ENCODE measurements at regions not wholly inside any gene's neighbourhood (a gene's known extent, or its start where the extent isn't known, plus 50 kb on each side); places are given as distances from the start of the nearest gene placed in this dataset.

DNA sequence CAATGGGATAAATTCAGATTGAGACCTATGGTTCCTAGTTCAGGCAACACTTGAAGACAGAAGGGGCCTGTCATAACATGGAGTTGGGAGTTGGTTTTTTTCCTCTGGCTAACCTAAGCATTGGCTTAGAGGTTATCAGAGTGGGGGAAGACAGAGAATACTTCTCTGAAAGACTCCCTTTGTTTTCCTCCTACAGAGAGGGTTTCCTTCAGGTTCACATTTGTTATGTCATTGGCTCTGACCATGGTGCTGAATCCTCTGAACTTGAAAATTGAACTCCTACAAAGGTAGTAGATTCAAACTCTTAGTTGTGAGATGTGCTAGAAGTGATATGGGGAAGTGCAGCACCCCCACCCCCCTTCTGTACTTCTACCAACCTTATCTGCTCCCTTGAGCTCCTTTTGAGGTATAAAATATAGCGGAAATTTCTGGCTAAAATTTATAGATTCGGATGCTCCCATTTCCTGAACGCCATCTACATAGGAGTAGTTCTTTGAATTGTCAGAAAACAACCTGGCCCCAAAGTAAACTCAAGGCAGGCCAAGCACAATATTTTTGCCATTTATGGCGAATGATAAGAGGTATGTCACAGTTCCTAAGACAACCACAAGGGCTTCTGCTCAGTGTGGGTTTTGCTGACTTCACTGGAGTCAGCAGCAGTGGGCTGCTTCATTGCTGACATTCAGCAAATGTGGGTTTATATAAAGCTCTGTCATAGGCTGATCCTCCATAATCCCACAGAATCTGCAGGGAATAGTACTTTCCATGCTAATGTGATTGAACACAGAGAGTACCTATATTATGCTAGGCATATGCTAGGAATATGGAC lies 131.6 kb upstream of the KLF14 start:
- Histone ChIP-seq H3K9me3 (ENCODE audit: low read depth, low read length) (no peaks in the 10 kb centered on the region), H4K20me1 (ENCODE audit: insufficient read depth, low read length) (peaks cover 40% of the 10 kb centered on the region)
- TF ChIP-seq, protein P1, sequence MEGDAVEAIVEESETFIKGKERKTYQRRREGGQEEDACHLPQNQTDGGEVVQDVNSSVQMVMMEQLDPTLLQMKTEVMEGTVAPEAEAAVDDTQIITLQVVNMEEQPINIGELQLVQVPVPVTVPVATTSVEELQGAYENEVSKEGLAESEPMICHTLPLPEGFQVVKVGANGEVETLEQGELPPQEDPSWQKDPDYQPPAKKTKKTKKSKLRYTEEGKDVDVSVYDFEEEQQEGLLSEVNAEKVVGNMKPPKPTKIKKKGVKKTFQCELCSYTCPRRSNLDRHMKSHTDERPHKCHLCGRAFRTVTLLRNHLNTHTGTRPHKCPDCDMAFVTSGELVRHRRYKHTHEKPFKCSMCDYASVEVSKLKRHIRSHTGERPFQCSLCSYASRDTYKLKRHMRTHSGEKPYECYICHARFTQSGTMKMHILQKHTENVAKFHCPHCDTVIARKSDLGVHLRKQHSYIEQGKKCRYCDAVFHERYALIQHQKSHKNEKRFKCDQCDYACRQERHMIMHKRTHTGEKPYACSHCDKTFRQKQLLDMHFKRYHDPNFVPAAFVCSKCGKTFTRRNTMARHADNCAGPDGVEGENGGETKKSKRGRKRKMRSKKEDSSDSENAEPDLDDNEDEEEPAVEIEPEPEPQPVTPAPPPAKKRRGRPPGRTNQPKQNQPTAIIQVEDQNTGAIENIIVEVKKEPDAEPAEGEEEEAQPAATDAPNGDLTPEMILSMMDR (IDR thresholded peaks at IDR 0.05; ENCODE audit: extremely low read depth, low read depth, low read length) = peak; percentile 23

DNA sequence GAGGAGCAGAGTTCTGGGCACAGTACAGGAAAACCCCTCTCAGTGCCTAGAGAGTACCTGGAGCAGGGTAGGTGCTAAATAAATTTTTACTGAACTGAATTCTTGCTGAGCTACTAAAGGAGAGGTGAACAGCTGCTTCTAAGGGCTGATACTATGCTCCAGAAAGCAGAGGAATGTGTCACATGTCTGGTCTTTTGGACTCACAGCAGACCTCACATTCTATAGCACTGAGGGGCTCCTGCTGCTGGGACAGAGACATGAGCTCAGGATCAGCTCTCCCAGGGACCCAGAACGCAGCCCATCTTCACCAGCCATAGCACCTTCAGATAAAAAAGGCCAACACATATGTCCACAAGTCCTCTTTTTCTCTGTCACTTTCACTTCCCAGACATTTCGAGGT lies 133.0 kb upstream of the KLF14 start:
- Histone ChIP-seq H3K27me3 (ENCODE audit: insufficient read depth, low read length) (no peaks in the 10 kb centered on the region), H2AFZ (ENCODE audit: low read length) (no peak overlapping the region), H3K4me2 (ENCODE audit: insufficient read depth, low read length) (no peak overlapping the region), H3K36me3 (ENCODE audit: insufficient read depth, low read length) (peaks cover 90% of the 10 kb centered on the region), H4K20me1 (ENCODE audit: insufficient read depth, low read length) (peaks cover 41% of the 10 kb centered on the region), H3K4me3 (ENCODE audit: insufficient read depth, low read length) (no peak overlapping the region), H3K27ac (ENCODE audit: low read depth, low read length) (no peak overlapping the region), H3K9me3 (ENCODE audit: low read depth, low read length) (no peaks in the 10 kb centered on the region), H3K79me2 (ENCODE audit: insufficient read depth, low read length) (peaks cover 8% of the 10 kb centered on the region), H3K4me1 (ENCODE audit: insufficient read depth, low read length) (no peaks in the 10 kb centered on the region)
- TF ChIP-seq, protein P1 (IDR thresholded peaks at IDR 0.05; ENCODE audit: extremely low read depth, low read depth, low read length) = no peak
- peak; percentile 5 for DNase-seq (ENCODE audit: insufficient read length, low spot score, missing footprints)

More for the DNA sequence above, 131.6 kb upstream of the KLF14 start:
- H3K79me2 ChIP-seq (ENCODE audit: insufficient read depth, low read length) = peaks cover 14% of the 10 kb centered on the region
- H2AFZ ChIP-seq (ENCODE audit: low read length) = no peak overlapping the region
- H3K4me3 ChIP-seq (ENCODE audit: insufficient read depth, low read length) = no peak overlapping the region
- no peaks in the 10 kb centered on the region for H3K27me3 ChIP-seq (ENCODE audit: insufficient read depth, low read length)
- H3K36me3 ChIP-seq (ENCODE audit: insufficient read depth, low read length) = peaks cover 93% of the 10 kb centered on the region
- DNase-seq (ENCODE audit: insufficient read length, low spot score, missing footprints) = peak; percentile 6
- H3K4me2 ChIP-seq (ENCODE audit: insufficient read depth, low read length) = no peak overlapping the region
- H3K4me1 ChIP-seq (ENCODE audit: insufficient read depth, low read length) = no peaks in the 10 kb centered on the region
- H3K27ac ChIP-seq (ENCODE audit: low read depth, low read length) = no peak overlapping the region

DNA sequence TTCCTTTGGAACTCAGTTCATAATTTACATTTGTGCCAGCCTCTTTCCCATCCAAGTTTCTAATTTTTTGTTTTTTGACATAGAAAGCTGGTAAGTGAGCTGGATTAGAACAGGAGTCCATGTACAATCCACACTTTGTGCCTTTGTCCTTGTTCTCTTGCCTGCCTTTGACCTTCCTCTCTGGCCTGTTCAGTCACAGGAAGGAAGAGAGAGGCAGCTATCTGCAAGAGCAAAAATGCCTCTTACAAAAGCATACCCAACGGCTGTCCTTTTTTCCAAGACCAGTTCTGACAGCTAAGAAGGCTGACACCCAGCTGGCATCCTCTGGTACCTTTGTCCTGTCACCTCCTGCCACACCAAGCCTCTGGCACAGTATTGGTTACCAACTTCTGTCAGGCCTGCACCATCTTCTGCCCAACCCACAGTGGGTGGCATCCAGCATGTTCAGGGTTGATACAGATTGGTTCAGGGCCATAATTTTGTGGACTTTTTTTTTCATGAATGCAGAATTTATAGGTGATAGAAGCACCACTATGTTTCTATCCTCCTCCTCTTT lies 133.7 kb upstream of the KLF14 start:
- peaks cover 90% of the 10 kb centered on the region for H3K36me3 ChIP-seq (ENCODE audit: insufficient read depth, low read length)
- H3K4me2 ChIP-seq (ENCODE audit: insufficient read depth, low read length) = no peak overlapping the region
- TF ChIP-seq, protein P1 (IDR thresholded peaks at IDR 0.05; ENCODE audit: extremely low read depth, low read depth, low read length) = no peak
- H3K27ac ChIP-seq (ENCODE audit: low read depth, low read length) = no peak overlapping the region
- H3K4me3 ChIP-seq (ENCODE audit: insufficient read depth, low read length) = no peak overlapping the region
- peaks cover 13% of the 10 kb centered on the region for H3K79me2 ChIP-seq (ENCODE audit: insufficient read depth, low read length)
- H2AFZ ChIP-seq (ENCODE audit: low read length) = no peak overlapping the region
- no peaks in the 10 kb centered on the region for H3K9me3 ChIP-seq (ENCODE audit: low read depth, low read length)
- H3K4me1 ChIP-seq (ENCODE audit: insufficient read depth, low read length) = no peaks in the 10 kb centered on the region
- peaks cover 47% of the 10 kb centered on the region for H4K20me1 ChIP-seq (ENCODE audit: insufficient read depth, low read length)
- no peaks in the 10 kb centered on the region for H3K27me3 ChIP-seq (ENCODE audit: insufficient read depth, low read length)
- DNase-seq (ENCODE audit: insufficient read length, low spot score, missing footprints) = peak; percentile 3

DNA sequence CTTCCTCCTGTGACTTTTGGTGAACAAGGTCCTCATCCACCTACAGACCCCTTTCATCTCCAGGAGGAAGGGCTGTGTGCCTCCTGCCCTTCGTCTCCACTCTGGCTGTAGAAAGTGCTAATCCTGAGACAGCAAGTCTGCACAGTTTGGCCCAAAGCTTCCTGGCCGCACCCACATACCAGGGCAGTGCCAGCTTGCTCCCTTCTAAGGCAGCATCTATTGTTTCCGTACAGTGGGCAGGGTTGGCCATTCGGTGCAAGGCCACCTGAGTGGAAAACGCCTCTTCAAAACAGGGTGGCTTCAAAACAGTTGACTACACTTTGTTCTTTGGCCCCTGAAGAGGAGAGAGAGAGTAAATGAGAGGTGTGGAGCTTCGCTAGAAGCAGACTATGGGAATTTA lies 134.1 kb upstream of the KLF14 start:
- Histone ChIP-seq H3K4me3 (ENCODE audit: insufficient read depth, low read length) (no peak overlapping the region), H3K4me2 (ENCODE audit: insufficient read depth, low read length) (no peak overlapping the region), H3K27ac (ENCODE audit: low read depth, low read length) (no peak overlapping the region), H3K36me3 (ENCODE audit: insufficient read depth, low read length) (peaks cover 91% of the 10 kb centered on the region), H3K4me1 (ENCODE audit: insufficient read depth, low read length) (no peaks in the 10 kb centered on the region), H4K20me1 (ENCODE audit: insufficient read depth, low read length) (peaks cover 50% of the 10 kb centered on the region), H2AFZ (ENCODE audit: low read length) (no peak overlapping the region), H3K9me3 (ENCODE audit: low read depth, low read length) (no peaks in the 10 kb centered on the region), H3K79me2 (ENCODE audit: insufficient read depth, low read length) (peaks cover 15% of the 10 kb centered on the region), H3K27me3 (ENCODE audit: insufficient read depth, low read length) (no peaks in the 10 kb centered on the region)
- peak; percentile 14 for DNase-seq (ENCODE audit: insufficient read length, low spot score, missing footprints)
- TF ChIP-seq, protein P1 (IDR thresholded peaks at IDR 0.05; ENCODE audit: extremely low read depth, low read depth, low read length) = no peak
